Upper lobe of left lung (tissue), 4 donors: ENCODE measurements at regions not wholly inside any gene's neighbourhood (a gene's known extent, or its start where the extent isn't known, plus 50 kb on each side); places are given as distances from the start of the nearest gene placed in this dataset.

Experiments used
- CTCF ChIP-seq, 6 experiments: fragments of 450-650 bp in 4 of 6; fragments of 200-600 bp in 2 of 6; sonication (generic) in 2 of 6; IDR thresholded peaks; one replicate each; pipeline ENCODE4 v1.5.1; 2016 to 2019; ENCODE audit warnings: antibody characterized with exemption in 6 of 6
- POLR2A ChIP-seq, 4 donors: fragments of 450-650 bp; IDR thresholded peaks; one replicate each; pipeline ENCODE4 v1.5.1; 2016 to 2017; ENCODE audit warnings: antibody characterized with exemption in 4 of 4, mild to moderate bottlenecking in 2 of 4

DNA sequence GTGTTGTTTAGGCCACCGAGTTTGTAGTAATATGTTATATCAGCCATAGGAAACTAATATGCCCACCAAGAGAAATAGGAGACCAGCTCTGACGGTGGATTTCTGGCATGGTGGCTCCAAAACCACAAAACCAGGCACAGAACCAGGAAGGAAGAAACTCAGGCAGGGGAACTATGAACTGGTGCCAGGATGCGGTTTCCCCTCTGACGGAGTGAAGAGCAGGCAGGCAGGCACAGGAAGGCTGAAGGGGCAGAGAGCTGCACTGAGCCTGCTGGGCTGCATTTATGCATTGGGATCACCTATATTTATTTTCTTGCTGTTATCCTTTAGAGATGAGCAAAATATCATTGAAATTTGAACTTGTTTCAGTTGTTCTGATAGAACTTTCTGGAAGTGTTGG is 479.4 kb downstream of the VRK1 start:
- TF ChIP-seq POLR2A (IDR thresholded peaks at IDR 0.05) (no peak), CTCF (IDR thresholded peaks at IDR 0.05) (no peak)
